DOHH2 (cell line): ENCODE measurements at regions not wholly inside any gene's neighbourhood (a gene's known extent, or its start where the extent isn't known, plus 50 kb on each side); places are given as distances from the start of the nearest gene placed in this dataset.

ENCODE experiments used
- H3F3A ChIP-seq: fragments of 200-600 bp; sonication (generic), shearing (Covaris generic); 2 replicates; pipeline ENCODE4 v1.6.0; 2016; ENCODE audit warnings: antibody characterized with exemption, mild to moderate bottlenecking; ENCODE audit not compliant: control insufficient read depth, insufficient read depth
- H3K27ac ChIP-seq: fragments of 200-600 bp; sonication (generic); 2 replicates; pipeline ENCODE4 v1.5.1; 2014; ENCODE audit warnings: low read depth, mild to moderate bottlenecking, low read length, moderate library complexity
- H3K27me3 ChIP-seq: fragments of 200-600 bp; sonication (generic); 2 replicates; pipeline ENCODE4 v1.6.1; 2014; ENCODE audit warnings: mild to moderate bottlenecking, low read length, mixed read lengths; ENCODE audit not compliant: control insufficient read depth
- H3K36me3 ChIP-seq: fragments of 200-600 bp; sonication (generic); 2 replicates; pipeline ENCODE4 v1.6.1; 2014; ENCODE audit warnings: mild to moderate bottlenecking, low read length, moderate library complexity, mixed read lengths; ENCODE audit not compliant: control insufficient read depth
- H3K4me1 ChIP-seq: fragments of 200-600 bp; sonication (generic); 2 replicates; pipeline ENCODE4 v1.6.1; 2014; ENCODE audit warnings: mild to moderate bottlenecking, low read length, mixed read lengths; ENCODE audit not compliant: control insufficient read depth
- H3K4me2 ChIP-seq: fragments of 200-600 bp; sonication (generic); 2 replicates; pipeline ENCODE4 v1.6.0; 2014; ENCODE audit warnings: mild to moderate bottlenecking, low read length, moderate library complexity
- H3K4me3 ChIP-seq: fragments of 200-600 bp; sonication (generic); 2 replicates; pipeline ENCODE4 v1.5.1; 2014; ENCODE audit warnings: mild to moderate bottlenecking, low read length, mixed read lengths
- H3K79me2 ChIP-seq: fragments of 200-600 bp; sonication (generic); 2 replicates; pipeline ENCODE4 v1.6.1; 2014; ENCODE audit warnings: mild to moderate bottlenecking, low read length, mixed read lengths; ENCODE audit not compliant: control insufficient read depth
- H3K9me2 ChIP-seq: fragments of 200-600 bp; sonication (generic); replicated peaks from 2 replicates; pipeline ENCODE4 v1.6.1; 2014; ENCODE audit warnings: mild to moderate bottlenecking, low read length, mixed read lengths; ENCODE audit not compliant: control insufficient read depth
- H3K9me3 ChIP-seq: fragments of 200-600 bp; sonication (generic); 2 replicates; pipeline ENCODE4 v1.6.1; 2014; ENCODE audit warnings: antibody characterized with exemption, low read length, mixed read lengths; ENCODE audit not compliant: control insufficient read depth, insufficient read depth
- H4K20me1 ChIP-seq: fragments of 200-600 bp; sonication (generic); 2 replicates; pipeline ENCODE4 v1.6.0; 2014; ENCODE audit warnings: low read depth, mild to moderate bottlenecking, antibody characterized with exemption, low read length, moderate library complexity; ENCODE audit not compliant: control insufficient read depth, insufficient read depth
- EZH2phosphoT487 ChIP-seq: fragments of 200-600 bp; sonication (generic); IDR thresholded peaks from 2 replicates; pipeline ENCODE4 v1.6.1; 2017; ENCODE audit warnings: borderline replicate concordance, mild to moderate bottlenecking, antibody characterized with exemption, low read length, moderate library complexity, mixed read lengths
- TF ChIP-seq, protein P1 (sequence below): fragments of 200-600 bp; sonication (generic); IDR thresholded peaks from one replicate; pipeline ENCODE4 v1.5.1; 2014; ENCODE audit warnings: antibody characterized with exemption, mild to moderate bottlenecking, low read depth, low read length; ENCODE audit not compliant: poor library complexity, severe bottlenecking

DNA sequence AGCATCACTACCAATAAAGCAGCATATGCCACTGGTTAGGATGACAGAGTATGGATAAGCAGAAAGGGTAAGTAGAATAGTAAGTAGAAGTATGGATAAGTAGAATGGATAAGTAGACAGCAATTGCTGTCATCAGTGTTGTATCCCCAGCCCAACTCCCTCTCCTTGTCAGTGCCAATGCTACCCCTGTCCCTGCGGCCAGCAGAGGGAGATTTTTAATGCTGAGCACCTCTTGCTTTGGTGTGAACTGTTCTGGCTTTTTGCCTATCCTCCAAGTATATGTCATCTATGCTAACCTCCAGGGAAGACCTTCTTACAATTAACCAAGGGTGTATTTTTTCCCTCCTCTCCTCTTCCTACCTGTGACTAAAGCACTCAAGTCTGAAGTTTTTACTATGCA, 136.7 kb upstream of the SPHKAP start:
- no peaks in the 10 kb centered on the region for H3K36me3 ChIP-seq
- H3F3A ChIP-seq, result no peaks in the 10 kb centered on the region
- no peaks in the 10 kb centered on the region for H3K9me3 ChIP-seq
- no peak overlapping the region for H3K4me2 ChIP-seq
- H4K20me1 ChIP-seq, result no peaks in the 10 kb centered on the region
- no peaks in the 10 kb centered on the region for H3K9me2 ChIP-seq
- H3K27ac ChIP-seq, result no peak overlapping the region
- no peaks in the 10 kb centered on the region for H3K79me2 ChIP-seq
- H3K4me1 ChIP-seq, result no peaks in the 10 kb centered on the region
- no peaks in the 10 kb centered on the region for H3K27me3 ChIP-seq
- H3K4me3 ChIP-seq, result no peak overlapping the region
- TF ChIP-seq, protein P1, sequence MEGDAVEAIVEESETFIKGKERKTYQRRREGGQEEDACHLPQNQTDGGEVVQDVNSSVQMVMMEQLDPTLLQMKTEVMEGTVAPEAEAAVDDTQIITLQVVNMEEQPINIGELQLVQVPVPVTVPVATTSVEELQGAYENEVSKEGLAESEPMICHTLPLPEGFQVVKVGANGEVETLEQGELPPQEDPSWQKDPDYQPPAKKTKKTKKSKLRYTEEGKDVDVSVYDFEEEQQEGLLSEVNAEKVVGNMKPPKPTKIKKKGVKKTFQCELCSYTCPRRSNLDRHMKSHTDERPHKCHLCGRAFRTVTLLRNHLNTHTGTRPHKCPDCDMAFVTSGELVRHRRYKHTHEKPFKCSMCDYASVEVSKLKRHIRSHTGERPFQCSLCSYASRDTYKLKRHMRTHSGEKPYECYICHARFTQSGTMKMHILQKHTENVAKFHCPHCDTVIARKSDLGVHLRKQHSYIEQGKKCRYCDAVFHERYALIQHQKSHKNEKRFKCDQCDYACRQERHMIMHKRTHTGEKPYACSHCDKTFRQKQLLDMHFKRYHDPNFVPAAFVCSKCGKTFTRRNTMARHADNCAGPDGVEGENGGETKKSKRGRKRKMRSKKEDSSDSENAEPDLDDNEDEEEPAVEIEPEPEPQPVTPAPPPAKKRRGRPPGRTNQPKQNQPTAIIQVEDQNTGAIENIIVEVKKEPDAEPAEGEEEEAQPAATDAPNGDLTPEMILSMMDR, result peak; percentile 27
- no peak for TF ChIP-seq EZH2phosphoT487

GRCh38 chr2:228312172-228312571, 130.7 kb upstream of the SPHKAP start:
- Histone ChIP-seq H3K79me2 (no peaks in the 10 kb centered on the region), H4K20me1 (no peaks in the 10 kb centered on the region), H3K4me2 (no peak overlapping the region), H3K9me2 (no peaks in the 10 kb centered on the region), H3K36me3 (no peaks in the 10 kb centered on the region), H3K9me3 (no peaks in the 10 kb centered on the region), H3K4me3 (no peak overlapping the region), H3K27me3 (no peaks in the 10 kb centered on the region), H3K27ac (no peak overlapping the region), H3K4me1 (no peaks in the 10 kb centered on the region), H3F3A (no peaks in the 10 kb centered on the region)
- no peak for TF ChIP-seq EZH2phosphoT487
- TF ChIP-seq, protein P1, result no peak

DNA sequence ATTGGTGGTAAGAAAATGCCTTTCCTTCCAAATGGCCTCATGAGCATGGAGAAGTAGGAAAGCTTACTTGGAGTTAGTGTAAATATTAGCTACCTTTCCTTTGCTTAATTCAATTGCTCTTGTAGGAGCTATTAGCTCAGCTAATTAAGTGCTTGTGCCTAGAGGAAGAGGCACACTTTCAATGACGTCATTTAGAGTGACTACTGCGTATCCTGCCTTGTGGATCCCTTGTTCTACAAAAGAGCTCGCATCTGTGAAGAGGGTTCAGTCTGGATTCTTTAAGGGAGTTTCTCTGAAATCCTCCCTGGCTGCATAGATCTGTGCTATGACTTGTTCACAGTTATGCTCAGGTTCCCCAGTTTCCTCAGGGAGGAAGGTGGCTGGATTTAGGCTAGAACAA, 122.5 kb upstream of the SPHKAP start:
- no peaks in the 10 kb centered on the region for H3K4me1 ChIP-seq
- H3K4me2 ChIP-seq, result no peak overlapping the region
- no peaks in the 10 kb centered on the region for H3K36me3 ChIP-seq
- no peaks in the 10 kb centered on the region for H3F3A ChIP-seq
- H3K79me2 ChIP-seq, result no peaks in the 10 kb centered on the region
- H3K9me2 ChIP-seq, result no peaks in the 10 kb centered on the region
- H3K27ac ChIP-seq, result no peak overlapping the region
- H3K9me3 ChIP-seq, result no peaks in the 10 kb centered on the region
- no peak for TF ChIP-seq EZH2phosphoT487
- TF ChIP-seq, protein P1, result no peak
- H3K27me3 ChIP-seq, result no peaks in the 10 kb centered on the region
- H4K20me1 ChIP-seq, result no peaks in the 10 kb centered on the region
- no peak overlapping the region for H3K4me3 ChIP-seq
